Bronchial epithelial cell (primary cell): ENCODE measurements at regions not wholly inside any gene's neighbourhood (a gene's known extent, or its start where the extent isn't known, plus 50 kb on each side); places are given as distances from the start of the nearest gene placed in this dataset.

ENCODE experiments used
- DNase-seq: peaks from one replicate; pipeline ENCODE4 v3.0.0-alpha.2; 2010; ENCODE audit warnings: low read depth
- FAIRE-seq: peaks from 2 replicates; lab custom pipeline; 2011; peaks lifted over from hg19 to GRCh38; lab: Jason Lieb, UNC
- H3K27me3 ChIP-seq: 2 replicates; pipeline ENCODE4 v1.5.1; 2011; ENCODE audit warnings: low read length; ENCODE audit not compliant: control insufficient read depth, insufficient read depth
- H3K36me3 ChIP-seq: 2 replicates; pipeline ENCODE4 v1.5.1; 2011; ENCODE audit warnings: low read length; ENCODE audit not compliant: control insufficient read depth, insufficient read depth
- H3K4me3 ChIP-seq: 2 replicates; pipeline ENCODE4 v1.5.1; 2011; ENCODE audit warnings: mild to moderate bottlenecking, low read depth, low read length, control low read depth
- TF ChIP-seq, protein P1 (sequence below): IDR thresholded peaks from 2 replicates; pipeline ENCODE4 v1.5.1; 2011; ENCODE audit warnings: mild to moderate bottlenecking, moderate library complexity, low read length, control low read depth, inconsistent platforms; ENCODE audit not compliant: insufficient read depth, severe bottlenecking

DNA sequence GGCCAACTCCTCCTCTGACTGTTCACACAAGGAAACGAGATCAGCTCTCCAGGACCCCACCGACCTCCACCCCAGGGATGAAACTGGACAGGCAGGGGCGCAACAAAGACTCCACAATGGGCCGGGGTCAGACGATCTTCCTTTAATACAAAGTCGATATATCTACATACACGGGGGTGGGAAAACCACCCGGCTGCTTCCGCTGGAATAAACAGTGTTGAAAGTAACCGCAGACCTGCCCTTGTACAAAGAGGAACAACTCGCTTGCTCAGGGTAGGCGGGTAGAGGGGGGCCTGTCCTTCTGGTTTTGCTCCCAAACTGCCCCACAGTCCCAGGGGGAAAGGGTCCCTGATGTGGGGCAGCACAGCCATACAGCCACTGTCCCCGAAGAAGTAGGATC, 135.2 kb downstream of the PTPRS start:
- TF ChIP-seq, protein P1, sequence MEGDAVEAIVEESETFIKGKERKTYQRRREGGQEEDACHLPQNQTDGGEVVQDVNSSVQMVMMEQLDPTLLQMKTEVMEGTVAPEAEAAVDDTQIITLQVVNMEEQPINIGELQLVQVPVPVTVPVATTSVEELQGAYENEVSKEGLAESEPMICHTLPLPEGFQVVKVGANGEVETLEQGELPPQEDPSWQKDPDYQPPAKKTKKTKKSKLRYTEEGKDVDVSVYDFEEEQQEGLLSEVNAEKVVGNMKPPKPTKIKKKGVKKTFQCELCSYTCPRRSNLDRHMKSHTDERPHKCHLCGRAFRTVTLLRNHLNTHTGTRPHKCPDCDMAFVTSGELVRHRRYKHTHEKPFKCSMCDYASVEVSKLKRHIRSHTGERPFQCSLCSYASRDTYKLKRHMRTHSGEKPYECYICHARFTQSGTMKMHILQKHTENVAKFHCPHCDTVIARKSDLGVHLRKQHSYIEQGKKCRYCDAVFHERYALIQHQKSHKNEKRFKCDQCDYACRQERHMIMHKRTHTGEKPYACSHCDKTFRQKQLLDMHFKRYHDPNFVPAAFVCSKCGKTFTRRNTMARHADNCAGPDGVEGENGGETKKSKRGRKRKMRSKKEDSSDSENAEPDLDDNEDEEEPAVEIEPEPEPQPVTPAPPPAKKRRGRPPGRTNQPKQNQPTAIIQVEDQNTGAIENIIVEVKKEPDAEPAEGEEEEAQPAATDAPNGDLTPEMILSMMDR, result no peak
- Histone ChIP-seq H3K36me3 (no peaks in the 10 kb centered on the region), H3K27me3 (no peaks in the 10 kb centered on the region), H3K4me3 (no peak overlapping the region)
- DNase-seq (no peak), FAIRE-seq (no peak)

DNA sequence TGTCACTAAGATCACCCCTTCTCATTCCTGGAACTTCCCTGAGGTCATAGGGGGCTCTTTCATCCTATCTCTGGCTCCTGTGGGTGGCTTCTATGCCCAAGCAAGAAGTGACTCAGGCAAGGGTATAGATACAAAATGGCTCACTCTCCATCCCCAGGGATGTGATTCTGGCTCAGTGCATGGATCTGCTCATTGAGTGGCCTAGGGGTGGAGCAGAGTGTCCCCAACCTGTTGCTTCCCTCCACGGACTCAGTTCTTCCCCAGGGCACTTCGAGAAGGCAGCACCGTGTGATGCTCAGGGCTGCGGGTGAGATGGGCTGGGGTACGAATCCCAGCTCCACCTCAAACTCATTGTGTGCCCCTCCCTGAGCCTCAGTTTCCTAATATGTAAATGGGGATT, 136.4 kb downstream of the PTPRS start:
- FAIRE-seq, result no peak
- H3K4me3 ChIP-seq, result no peak overlapping the region
- no peak for DNase-seq
- H3K36me3 ChIP-seq, result no peaks in the 10 kb centered on the region
- H3K27me3 ChIP-seq, result no peaks in the 10 kb centered on the region
- TF ChIP-seq, protein P1, result no peak
